ENCODE measurements at regions not wholly inside any gene's neighbourhood (a gene's known extent, or its start where the extent isn't known, plus 50 kb on each side); places are given as distances from the start of the nearest gene placed in this dataset.

GRCh38 chr11:79959318-79959717, 518.5 kb upstream of the TENM4 start:
- no peak for TF ChIP-seq CTCF (IDR thresholded peaks at IDR 0.05; ENCODE audit: low read depth, low read length)
- Histone ChIP-seq H3K27ac (no peak overlapping the region), H3K27me3 (no peaks in the 10 kb centered on the region), H3K4me1 (ENCODE audit: low read depth) (peaks cover 8% of the 10 kb centered on the region), H3K4me3 (no peak overlapping the region), H3K36me3 (no peaks in the 10 kb centered on the region), H3K9me3 (ENCODE audit: low read depth) (peaks cover 6% of the 10 kb centered on the region)
- no peak for DNase-seq (ENCODE audit: low read depth in 1 of 2, low spot score in 1 of 2)

GRCh38 chr11:79957702-79958101, 516.9 kb upstream of the TENM4 start:
- Histone ChIP-seq H3K4me1 (ENCODE audit: low read depth) (no peaks in the 10 kb centered on the region), H3K4me3 (no peak overlapping the region), H3K27me3 (no peaks in the 10 kb centered on the region), H3K27ac (no peak overlapping the region), H3K9me3 (ENCODE audit: low read depth) (peaks cover 6% of the 10 kb centered on the region), H3K36me3 (no peaks in the 10 kb centered on the region)
- no peak for TF ChIP-seq CTCF (IDR thresholded peaks at IDR 0.05; ENCODE audit: low read depth, low read length)
- DNase-seq (ENCODE audit: low read depth in 1 of 2, low spot score in 1 of 2) = no peak

DNA sequence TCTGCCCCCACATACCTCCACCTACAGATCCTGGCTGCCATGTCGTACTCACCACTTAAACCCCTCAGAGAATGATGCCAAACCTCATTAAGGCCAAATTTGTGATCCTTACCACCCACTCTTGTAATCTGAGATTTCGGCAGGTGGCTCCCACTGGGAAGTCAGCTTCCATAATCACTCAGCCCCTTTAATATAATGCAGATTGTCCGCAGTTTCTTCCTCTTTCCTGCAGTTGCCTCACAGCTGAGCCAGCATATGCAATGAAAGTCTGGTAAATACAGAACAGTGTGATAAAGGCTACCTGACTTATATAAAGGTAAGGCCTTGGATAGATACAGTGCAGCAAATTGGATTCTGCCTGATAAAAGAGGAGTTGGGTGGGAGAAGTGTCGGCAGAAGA, 515.2 kb upstream of the TENM4 start:
- Histone ChIP-seq H3K27me3 (no peaks in the 10 kb centered on the region), H3K4me3 (no peak overlapping the region), H3K36me3 (no peaks in the 10 kb centered on the region), H3K27ac (no peak overlapping the region), H3K4me1 (ENCODE audit: low read depth) (no peaks in the 10 kb centered on the region), H3K9me3 (ENCODE audit: low read depth) (peaks cover 6% of the 10 kb centered on the region)
- DNase-seq (ENCODE audit: low read depth in 1 of 2, low spot score in 1 of 2) = no peak
- TF ChIP-seq CTCF (IDR thresholded peaks at IDR 0.05; ENCODE audit: low read depth, low read length) = no peak

DNA sequence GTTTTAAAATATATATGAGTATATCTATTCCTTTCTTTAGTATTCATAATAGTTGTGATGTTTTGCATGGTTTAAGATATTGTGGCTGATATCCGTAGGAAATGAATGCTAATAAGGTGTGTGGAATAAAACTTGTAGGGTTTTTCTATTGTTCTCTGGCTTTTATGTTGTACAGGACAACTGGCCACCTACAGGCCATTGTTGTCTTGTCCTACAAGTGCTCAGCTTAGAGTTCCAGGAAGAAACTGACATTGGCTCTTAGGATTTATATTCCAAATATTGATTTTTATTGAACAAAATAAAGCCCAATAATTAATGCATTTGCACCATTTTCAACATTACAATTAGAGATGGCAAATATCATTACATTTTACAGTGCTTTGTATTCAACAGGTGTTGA, 512.8 kb upstream of the TENM4 start:
- Histone ChIP-seq H3K4me1 (ENCODE audit: low read depth) (no peaks in the 10 kb centered on the region), H3K36me3 (no peaks in the 10 kb centered on the region), H3K9me3 (ENCODE audit: low read depth) (no peaks in the 10 kb centered on the region), H3K27me3 (no peaks in the 10 kb centered on the region), H3K27ac (no peak overlapping the region), H3K4me3 (no peak overlapping the region)
- TF ChIP-seq CTCF (IDR thresholded peaks at IDR 0.05; ENCODE audit: low read depth, low read length) = no peak
- no peak for DNase-seq (ENCODE audit: low read depth in 1 of 2, low spot score in 1 of 2)

GRCh38 chr11:79950741-79951140, 509.9 kb upstream of the TENM4 start:
- DNase-seq (ENCODE audit: low read depth in 1 of 2, low spot score in 1 of 2) = no peak
- no peak for TF ChIP-seq CTCF (IDR thresholded peaks at IDR 0.05; ENCODE audit: low read depth, low read length)
- no peak overlapping the region for H3K4me3 ChIP-seq
- H3K4me1 ChIP-seq (ENCODE audit: low read depth) = no peaks in the 10 kb centered on the region
- no peaks in the 10 kb centered on the region for H3K36me3 ChIP-seq
- no peaks in the 10 kb centered on the region for H3K27me3 ChIP-seq
- no peak overlapping the region for H3K27ac ChIP-seq
- no peaks in the 10 kb centered on the region for H3K9me3 ChIP-seq (ENCODE audit: low read depth)

GRCh38 chr11:79950172-79950571, 509.3 kb upstream of the TENM4 start:
- Histone ChIP-seq H3K4me1 (ENCODE audit: low read depth) (no peaks in the 10 kb centered on the region), H3K4me3 (no peak overlapping the region), H3K27ac (no peak overlapping the region), H3K27me3 (no peaks in the 10 kb centered on the region), H3K36me3 (no peaks in the 10 kb centered on the region), H3K9me3 (ENCODE audit: low read depth) (no peaks in the 10 kb centered on the region)
- DNase-seq (ENCODE audit: low read depth in 1 of 2, low spot score in 1 of 2) = no peak
- no peak for TF ChIP-seq CTCF (IDR thresholded peaks at IDR 0.05; ENCODE audit: low read depth, low read length)
